GM19455 (cell line): ENCODE measurements at regions not wholly inside any gene's neighbourhood (a gene's known extent, or its start where the extent isn't known, plus 50 kb on each side); places are given as distances from the start of the nearest gene placed in this dataset.

Experiments used
- ATAC-seq: cut with Tn5 transposase; IDR thresholded peaks from one replicate; pipeline ENCODE4 v1.9.1; 2021; ENCODE audit not compliant: unreplicated experiment

- ATAC-seq, result no peak
These were observed 165.1 kb upstream of the NABP1 start for GRCh38 chr2:191512874-191513273.

GRCh38 chr2:191514613-191515012, 163.3 kb upstream of the NABP1 start:
- ATAC-seq, result no peak

GRCh38 chr2:191515551-191515950, 162.4 kb upstream of the NABP1 start:
- no peak for ATAC-seq

GRCh38 chr2:191516260-191516659, 161.7 kb upstream of the NABP1 start:
- no peak for ATAC-seq

GRCh38 chr2:191521608-191522208, 156.2 kb upstream of the NABP1 start:
- ATAC-seq, result no peak

GRCh38 chr2:191522478-191523120, 155.3 kb upstream of the NABP1 start:
- ATAC-seq, result no peak

GRCh38 chr2:191526091-191526490, 151.8 kb upstream of the NABP1 start:
- no peak for ATAC-seq

- ATAC-seq, result no peak
These were observed 151.4 kb upstream of the NABP1 start for GRCh38 chr2:191526536-191526935.

- no peak for ATAC-seq
These were observed 150.9 kb upstream of the NABP1 start for GRCh38 chr2:191526953-191527556.

GRCh38 chr2:191530618-191531017, 147.3 kb upstream of the NABP1 start:
- no peak for ATAC-seq

- no peak for ATAC-seq
These were observed 144.2 kb upstream of the NABP1 start for GRCh38 chr2:191533693-191534180.

GRCh38 chr2:191537921-191538320, 140.0 kb upstream of the NABP1 start:
- no peak for ATAC-seq

GRCh38 chr2:191538334-191538903, 139.5 kb upstream of the NABP1 start:
- no peak for ATAC-seq

- no peak for ATAC-seq
These were observed 138.9 kb upstream of the NABP1 start for GRCh38 chr2:191539068-191539467.

GRCh38 chr2:191540681-191541080, 137.3 kb upstream of the NABP1 start:
- ATAC-seq, result no peak

- no peak for ATAC-seq
These were observed 134.2 kb upstream of the NABP1 start for GRCh38 chr2:191543708-191544107.

- ATAC-seq, result no peak
These were observed 133.4 kb upstream of the NABP1 start for GRCh38 chr2:191544461-191545062.

GRCh38 chr2:191545361-191545760, 132.6 kb upstream of the NABP1 start:
- ATAC-seq, result no peak

- ATAC-seq, result no peak
These were observed 125.9 kb upstream of the NABP1 start for GRCh38 chr2:191552066-191552465.

GRCh38 chr2:191554240-191554639, 123.7 kb upstream of the NABP1 start:
- no peak for ATAC-seq

- peak; percentile 94 for ATAC-seq
These were observed 122.7 kb upstream of the NABP1 start for GRCh38 chr2:191555092-191555742.
